Stimulated activated CD4-positive, alpha-beta T cell treated with anti-CD3 and anti-CD28 coated beads, Interleukin-4, amount 100 ng/mL, for 24 hours (primary cell): ENCODE measurements at regions not wholly inside any gene's neighbourhood (a gene's known extent, or its start where the extent isn't known, plus 50 kb on each side); places are given as distances from the start of the nearest gene placed in this dataset.
"Not testable (repeated sequence)": the region's sequence is repeated elsewhere in the genome, so short reads cannot be mapped to it uniquely, and the experiment has no call there.

Experiments used
- DNase-seq: peaks from one replicate; pipeline ENCODE4 v3.0.0-alpha.2; 2020

DNA sequence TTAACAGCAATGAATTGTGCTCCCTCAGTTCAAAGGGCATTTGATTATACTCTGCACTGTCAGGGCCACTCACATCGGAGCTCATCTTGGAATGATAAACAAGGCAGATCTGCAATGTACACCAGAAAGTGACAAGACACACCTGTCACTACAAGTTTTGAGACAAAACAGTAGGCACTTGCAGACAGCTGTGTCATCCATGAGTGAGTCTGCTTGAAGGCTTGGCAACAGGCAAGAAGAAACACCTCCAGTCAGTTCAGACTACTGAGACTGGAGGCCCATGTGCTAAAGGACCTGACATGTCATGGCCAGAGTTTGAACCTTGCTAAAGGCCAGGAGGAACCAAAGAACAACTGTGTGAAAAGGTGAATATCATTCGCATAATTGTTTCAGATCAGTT is 354.5 kb downstream of the CEP170 start:
- DNase-seq, result not testable (repeated sequence)

DNA sequence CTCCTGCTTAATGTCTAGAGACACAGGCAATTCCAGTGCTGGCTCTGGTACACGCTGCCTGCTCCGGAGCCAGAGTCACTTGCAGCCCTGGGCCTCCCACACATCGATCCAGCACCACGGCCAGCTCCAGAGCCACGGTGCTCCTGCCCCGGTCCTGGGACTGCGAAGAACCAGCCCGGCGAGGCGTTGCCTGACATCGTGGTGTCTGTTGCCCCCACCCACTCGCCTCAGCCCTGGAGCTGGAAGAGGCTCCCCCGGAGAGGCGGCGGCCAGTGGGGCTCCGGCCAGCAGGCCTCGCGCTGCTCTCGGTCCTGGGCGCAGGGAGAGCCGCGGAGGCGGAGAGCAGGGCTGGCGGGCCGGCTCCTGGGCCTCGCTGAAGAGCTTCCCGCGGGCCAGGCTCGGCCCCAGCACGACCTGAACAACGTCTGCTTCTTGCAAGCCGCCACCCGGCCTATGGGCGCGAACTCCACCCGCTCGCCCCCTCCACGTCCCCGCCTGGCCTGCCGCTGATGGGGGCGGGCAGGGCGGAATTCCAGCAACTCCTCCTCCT is 364.8 kb downstream of the CEP170 start:
- no peak for DNase-seq

- no peak for DNase-seq
Observed at GRCh38 chr1:242886137-242886536, 361.6 kb upstream of the PLD5 start.

GRCh38 chr1:242880022-242880421 is 355.5 kb upstream of the PLD5 start:
- DNase-seq, result not testable (repeated sequence)

- no peak for DNase-seq
Observed at GRCh38 chr1:242877743-242878142, 353.2 kb upstream of the PLD5 start.

- no peak for DNase-seq
Observed at GRCh38 chr1:242877229-242877628, 352.7 kb upstream of the PLD5 start.

- DNase-seq, result no peak
Observed at GRCh38 chr1:242876030-242876429, 351.5 kb upstream of the PLD5 start.

- no peak for DNase-seq
Observed at GRCh38 chr1:242873661-242874060, 349.2 kb upstream of the PLD5 start.

DNA sequence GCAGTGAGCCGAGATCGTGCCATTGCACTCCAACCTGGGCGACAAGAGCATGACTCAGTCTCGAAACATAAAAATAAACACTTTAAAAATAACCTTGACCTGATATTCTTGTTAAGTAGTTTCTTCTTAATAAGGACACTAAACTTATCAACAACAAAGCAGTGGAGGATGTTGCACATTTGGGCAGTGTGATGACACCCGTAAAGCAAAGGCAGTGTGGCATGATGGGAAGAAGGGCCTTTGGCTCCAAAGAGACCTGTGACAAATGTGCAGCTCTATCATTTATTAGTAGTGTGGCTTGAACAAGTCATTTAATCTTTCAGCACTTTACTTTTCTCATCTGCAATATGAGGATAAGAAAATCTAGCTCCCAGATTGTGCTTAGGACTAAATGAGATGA is 348.0 kb upstream of the PLD5 start:
- no peak for DNase-seq

GRCh38 chr1:242871471-242872030 is 347.1 kb upstream of the PLD5 start:
- DNase-seq, result no peak

- DNase-seq, result no peak
Observed at GRCh38 chr1:242870966-242871365, 346.5 kb upstream of the PLD5 start.

DNA sequence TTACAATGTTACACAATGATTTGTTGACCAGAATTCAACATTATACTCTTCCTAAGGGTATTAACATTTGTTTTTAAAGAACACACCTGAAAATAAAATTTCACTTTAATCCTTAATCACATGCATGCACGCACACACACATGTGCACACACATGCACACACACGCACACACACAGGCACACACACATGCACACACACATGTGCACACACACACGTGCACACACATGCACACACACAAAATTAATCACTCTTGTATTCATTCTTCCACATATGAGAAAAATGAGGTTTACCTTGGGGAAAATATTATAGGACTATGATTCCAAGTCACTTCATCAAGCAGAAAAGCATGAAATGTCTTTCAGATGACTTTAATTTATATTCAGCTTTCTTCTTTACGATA is 331.8 kb upstream of the PLD5 start:
- no peak for DNase-seq

- DNase-seq, result no peak
Observed at GRCh38 chr1:242854466-242854865, 330.0 kb upstream of the PLD5 start.

DNA sequence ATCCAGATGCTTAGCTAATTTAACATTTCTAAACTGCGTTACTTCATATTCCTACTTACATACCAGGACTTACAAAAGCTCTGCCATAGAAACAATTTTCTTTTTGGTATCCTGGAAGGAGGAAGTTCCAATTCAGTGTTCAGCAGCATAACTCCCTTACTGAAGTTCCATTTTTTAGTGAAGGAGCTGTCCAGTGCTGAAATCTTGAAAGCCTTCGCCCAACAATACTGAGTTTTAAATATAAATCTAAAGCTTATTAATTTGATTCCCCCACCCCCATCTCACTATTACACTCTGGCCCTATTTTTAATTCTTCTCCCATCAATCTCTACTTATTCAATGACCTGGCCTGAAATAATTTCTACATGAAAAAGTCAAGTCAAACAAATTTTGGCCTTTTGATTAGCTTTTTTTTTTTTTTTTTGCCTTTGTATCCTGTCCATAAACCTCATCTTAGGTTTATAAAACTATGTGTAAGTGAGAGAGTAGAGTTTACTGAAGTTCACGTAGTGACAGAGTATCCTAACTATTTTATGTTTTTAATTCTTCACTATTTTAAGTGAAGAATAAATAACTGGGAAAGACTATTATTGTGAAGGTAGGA is 323.0 kb upstream of the PLD5 start:
- no peak for DNase-seq

DNA sequence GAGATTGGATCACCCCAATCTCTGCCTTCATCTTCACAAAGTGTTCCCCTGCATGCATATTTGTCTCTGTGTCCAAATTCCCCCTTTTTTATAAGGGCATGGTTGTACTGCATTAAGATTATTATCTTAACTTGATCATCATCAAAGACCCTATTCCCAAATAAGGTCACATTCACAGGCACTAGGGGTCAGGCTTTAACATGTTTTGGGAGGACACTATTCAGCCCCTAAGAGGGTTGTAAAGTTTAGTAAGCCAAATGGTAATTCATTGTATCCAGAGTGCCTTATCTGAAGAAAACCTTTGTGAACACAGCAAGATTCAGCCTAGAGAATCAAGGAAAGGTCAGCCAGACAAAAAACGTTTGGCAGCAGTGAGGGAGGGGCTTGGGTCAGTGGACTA is 317.6 kb upstream of the PLD5 start:
- no peak for DNase-seq

DNA sequence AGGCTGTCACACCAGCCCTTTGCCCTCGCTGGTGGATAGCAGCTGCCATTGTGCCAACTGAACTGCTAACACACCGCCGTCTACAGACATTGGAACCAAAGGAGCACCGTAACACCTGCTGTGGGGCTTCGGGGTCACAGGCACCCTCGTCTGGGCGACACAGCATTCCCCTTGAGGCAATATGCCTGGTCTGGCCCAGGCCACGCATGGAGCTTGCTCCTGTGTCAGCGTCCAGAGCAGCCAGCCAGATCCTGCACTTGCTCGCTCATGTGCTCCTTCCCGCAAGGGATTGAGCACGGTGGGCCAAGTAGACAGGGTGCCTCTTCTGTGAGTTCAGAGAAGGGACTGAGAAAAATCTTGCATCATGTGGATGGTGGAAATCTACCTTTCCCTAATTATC is 314.6 kb upstream of the PLD5 start:
- DNase-seq, result no peak

DNA sequence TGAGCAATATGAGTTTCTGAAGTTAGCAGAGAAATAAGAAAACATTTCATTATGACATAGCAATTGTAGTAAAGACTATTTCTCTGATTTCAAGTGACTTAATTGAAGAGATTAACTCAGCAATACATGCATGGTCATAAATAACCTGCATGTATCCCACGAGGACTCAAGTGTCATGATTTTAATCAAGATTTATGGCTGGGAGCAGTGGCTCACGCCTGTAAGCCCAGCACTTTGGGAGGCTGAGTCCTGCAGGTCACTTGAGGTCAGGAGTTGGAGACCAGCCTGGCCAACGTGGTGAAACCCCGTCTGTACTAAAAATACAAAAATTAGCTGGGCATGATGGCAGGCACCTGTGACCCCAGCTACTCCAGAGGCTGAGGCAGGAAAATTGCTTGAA is 311.9 kb upstream of the PLD5 start:
- no peak for DNase-seq

DNA sequence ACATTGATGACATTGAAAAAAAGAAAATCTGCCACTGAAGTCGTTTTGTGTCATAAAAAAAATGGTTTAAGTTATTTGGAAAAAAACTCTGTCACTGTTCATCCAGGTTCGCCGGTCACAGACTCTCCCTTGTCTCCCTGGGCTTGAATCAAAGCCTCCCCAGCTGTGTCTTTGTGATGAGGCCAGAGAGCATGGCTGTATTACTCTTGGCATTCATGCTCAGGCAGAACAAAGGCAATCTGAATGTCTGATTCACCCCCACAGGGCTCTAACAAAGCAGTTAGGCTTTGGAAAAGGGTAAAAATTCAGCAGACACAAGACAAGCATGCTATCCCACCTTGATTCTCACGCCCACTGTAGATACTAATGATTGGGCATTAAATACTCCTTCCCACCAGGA is 304.3 kb upstream of the PLD5 start:
- DNase-seq, result no peak

GRCh38 chr1:242828199-242828598 is 303.7 kb upstream of the PLD5 start:
- no peak for DNase-seq

DNA sequence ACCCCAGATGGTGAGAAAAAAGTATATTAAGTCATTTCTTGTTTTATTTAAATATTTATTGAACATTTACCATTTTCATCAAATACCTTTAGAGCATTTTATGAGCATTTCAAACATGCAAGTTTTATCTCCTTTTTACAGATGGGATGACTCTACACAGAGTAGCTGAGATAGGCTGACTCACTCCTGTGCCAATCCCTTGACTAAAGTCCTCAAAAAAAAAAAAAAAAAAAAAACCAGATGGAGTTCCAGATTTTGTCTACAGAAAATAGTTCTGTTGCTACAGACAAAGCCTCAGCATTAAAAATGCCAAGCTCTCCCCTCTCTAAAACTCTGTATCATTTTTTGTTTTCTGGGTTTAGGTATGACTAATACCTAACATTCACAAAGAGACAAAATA is 303.0 kb upstream of the PLD5 start:
- no peak for DNase-seq

DNA sequence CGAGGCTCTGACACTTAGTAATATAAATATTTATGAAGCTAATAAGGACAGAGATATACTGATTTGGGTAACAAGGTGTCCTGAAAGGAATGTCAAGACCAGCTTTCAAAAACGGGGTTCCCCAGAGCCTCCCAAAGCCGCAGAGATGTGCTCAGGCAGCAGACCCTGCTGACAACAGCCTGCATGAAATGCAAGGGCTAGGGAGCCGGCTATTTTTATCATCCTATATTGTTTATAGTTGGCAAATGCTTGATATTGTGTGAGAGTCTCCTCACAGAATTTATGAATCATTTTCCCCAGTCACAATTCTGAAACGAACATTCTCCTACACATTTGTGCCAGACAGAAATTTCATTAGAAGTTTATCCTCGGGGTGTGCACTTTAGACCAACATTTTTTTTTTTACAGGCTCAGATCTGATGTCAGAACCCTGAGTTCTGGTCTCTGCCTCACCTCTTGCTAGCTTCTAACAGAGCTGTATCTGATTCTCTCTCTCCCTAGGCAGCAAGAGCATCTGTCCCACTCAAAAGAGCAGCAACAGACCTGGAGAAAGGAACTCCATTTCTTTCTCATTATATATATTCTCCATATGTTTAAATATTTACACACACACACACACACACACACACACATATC is 302.3 kb upstream of the PLD5 start:
- no peak for DNase-seq

DNA sequence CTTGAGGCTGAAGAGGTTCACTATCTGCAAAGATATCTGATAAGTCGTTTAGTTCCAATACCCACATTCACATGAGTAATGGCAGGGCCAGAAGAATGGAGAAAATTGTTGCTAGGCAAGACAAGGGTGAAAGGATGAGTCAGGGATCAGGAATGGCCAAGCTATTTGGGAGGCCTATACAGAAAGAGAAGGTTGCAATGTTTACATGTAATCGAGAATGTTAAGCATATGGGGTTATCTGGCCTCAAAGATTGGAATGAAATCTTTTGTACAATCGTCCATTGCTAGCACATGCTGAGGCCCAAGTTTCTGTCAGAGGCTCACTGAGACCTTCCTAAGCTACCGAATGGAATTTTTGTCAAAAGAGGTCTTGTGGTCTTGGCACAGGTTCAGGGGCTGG is 299.9 kb upstream of the PLD5 start:
- DNase-seq, result no peak

- no peak for DNase-seq
Observed at GRCh38 chr1:242813490-242814091, 289.1 kb upstream of the PLD5 start.
